ENCODE measurements at regions not wholly inside any gene's neighbourhood (a gene's known extent, or its start where the extent isn't known, plus 50 kb on each side); places are given as distances from the start of the nearest gene placed in this dataset.

DNA sequence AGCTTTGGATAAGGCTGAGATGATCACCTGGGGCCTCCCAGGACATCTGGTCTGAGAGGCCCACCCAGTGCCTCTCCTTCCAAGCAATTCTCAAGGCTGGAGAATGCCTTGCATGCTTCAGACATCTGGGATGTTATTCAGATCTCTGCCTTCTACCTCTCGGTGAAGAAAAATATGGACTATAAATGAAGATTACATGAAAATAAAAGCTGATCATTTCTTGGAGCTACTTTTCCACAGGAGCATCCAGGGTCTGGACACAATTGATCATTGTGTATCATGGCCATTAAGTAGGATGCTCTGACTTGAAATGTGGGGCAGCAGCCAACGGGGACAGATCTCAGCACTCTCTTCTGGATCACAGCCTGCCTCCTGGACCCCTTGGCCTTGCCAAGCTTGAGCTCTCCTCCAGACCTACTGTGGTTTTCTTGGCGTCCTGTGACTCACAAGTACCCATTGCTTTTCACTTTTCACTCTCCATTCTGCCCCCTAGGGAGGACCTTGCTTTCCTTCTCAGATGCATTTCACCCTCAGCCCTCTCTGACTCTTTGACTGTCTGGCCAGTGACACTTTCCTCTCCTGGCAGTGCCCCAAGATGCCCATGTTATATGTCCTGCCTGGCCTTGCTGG, 203.1 kb downstream of the INSIG2 start:
- Histone ChIP-seq H3K9me3 (no peaks in the 10 kb centered on the region), H3K4me3 (no peak overlapping the region), H3K36me3 (no peaks in the 10 kb centered on the region), H3K27ac (no peak overlapping the region), H3K27me3 (no peaks in the 10 kb centered on the region), H3K4me1 (no peaks in the 10 kb centered on the region)
- TF ChIP-seq, protein P1, sequence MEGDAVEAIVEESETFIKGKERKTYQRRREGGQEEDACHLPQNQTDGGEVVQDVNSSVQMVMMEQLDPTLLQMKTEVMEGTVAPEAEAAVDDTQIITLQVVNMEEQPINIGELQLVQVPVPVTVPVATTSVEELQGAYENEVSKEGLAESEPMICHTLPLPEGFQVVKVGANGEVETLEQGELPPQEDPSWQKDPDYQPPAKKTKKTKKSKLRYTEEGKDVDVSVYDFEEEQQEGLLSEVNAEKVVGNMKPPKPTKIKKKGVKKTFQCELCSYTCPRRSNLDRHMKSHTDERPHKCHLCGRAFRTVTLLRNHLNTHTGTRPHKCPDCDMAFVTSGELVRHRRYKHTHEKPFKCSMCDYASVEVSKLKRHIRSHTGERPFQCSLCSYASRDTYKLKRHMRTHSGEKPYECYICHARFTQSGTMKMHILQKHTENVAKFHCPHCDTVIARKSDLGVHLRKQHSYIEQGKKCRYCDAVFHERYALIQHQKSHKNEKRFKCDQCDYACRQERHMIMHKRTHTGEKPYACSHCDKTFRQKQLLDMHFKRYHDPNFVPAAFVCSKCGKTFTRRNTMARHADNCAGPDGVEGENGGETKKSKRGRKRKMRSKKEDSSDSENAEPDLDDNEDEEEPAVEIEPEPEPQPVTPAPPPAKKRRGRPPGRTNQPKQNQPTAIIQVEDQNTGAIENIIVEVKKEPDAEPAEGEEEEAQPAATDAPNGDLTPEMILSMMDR (IDR thresholded peaks at IDR 0.05 in 4 of 5, conservative IDR thresholded peaks at IDR 0.05 in 1 of 5) = no peak
- no peak for TF ChIP-seq POLR2A (IDR thresholded peaks at IDR 0.05)
- ATAC-seq = no peak
- in situ Hi-C loops (cut with MboI; ENCODE audit: low sequenced_read_pairs in 4 of 4) = no loop called here
- intact Hi-C loops (cut with DNase I; ENCODE audit: low total_unique reads) = no loop called here
- DNase-seq = no peak

DNA sequence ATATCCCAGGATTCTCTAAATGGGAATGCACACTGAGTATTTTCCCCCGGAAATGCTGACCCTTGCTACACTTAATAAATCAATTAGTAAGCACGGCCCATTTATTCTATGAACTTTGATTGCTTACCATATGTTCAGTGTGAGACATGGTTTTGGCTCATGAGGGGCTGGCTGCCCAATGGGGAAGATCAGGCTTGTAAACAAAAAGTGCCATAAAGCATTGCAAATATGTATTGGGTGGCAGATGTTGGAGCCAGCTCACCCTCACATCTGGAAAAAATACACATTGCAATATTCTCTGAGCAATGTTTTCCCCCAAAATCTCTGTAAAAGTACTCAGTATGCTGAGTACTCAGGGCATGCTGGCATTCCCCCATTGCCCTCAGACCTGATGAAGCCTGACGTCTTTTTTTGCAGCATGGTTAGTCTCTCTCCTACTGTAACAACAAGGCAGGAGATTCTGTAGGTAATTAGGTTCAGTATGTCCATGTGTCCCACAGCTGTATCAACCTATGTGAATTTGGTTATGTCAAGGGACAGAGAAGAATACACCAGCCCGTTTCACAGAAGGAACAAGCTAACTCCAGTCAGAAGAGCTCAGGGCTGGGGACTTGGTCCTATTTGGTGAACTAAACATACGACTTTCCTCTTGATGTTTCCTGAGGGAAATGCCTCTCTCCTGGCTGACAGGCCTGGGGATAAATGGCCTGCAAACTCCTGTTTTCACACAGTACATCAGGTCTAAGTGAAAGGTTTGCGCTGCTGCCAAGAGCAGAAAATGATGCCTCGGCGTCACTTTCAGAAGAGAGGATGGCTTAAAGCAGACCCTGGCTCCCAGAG, 202.4 kb downstream of the INSIG2 start:
- Histone ChIP-seq H3K4me3 (no peak overlapping the region), H3K4me1 (no peaks in the 10 kb centered on the region), H3K27me3 (no peaks in the 10 kb centered on the region), H3K9me3 (no peaks in the 10 kb centered on the region), H3K36me3 (no peaks in the 10 kb centered on the region), H3K27ac (no peak overlapping the region)
- in situ Hi-C loops (cut with MboI; ENCODE audit: low sequenced_read_pairs in 4 of 4) (no loop called here), intact Hi-C loops (cut with DNase I; ENCODE audit: low total_unique reads) (no loop called here)
- TF ChIP-seq POLR2A (IDR thresholded peaks at IDR 0.05) = no peak
- TF ChIP-seq, protein P1 (IDR thresholded peaks at IDR 0.05 in 4 of 5, conservative IDR thresholded peaks at IDR 0.05 in 1 of 5) = no peak
- ATAC-seq = no peak
- DNase-seq = no peak

DNA sequence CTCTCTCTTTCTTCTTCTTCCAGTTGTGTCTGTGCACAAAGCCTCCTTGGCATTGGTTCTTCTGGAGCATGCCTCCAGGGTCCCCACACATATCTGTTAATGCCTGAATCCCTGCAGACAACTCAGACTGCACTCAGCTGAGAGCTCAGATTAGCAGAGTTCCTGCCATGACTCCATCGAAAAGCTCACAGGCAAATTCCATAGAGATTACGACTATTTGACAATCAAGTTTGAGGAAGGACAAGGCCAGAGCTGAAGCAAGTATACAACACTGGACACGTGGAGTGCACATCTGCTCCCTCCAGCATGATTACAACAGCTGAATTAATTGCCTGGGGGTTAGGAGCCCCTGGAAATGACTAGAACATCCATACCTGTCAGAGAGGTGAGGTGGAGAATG, 190.7 kb downstream of the INSIG2 start:
- no peaks in the 10 kb centered on the region for H3K9me3 ChIP-seq
- no peak for DNase-seq
- no peak for ATAC-seq
- TF ChIP-seq POLR2A (IDR thresholded peaks at IDR 0.05) = no peak
- TF ChIP-seq, protein P1 (IDR thresholded peaks at IDR 0.05 in 4 of 5, conservative IDR thresholded peaks at IDR 0.05 in 1 of 5) = no peak
- H3K4me1 ChIP-seq = no peaks in the 10 kb centered on the region
- in situ Hi-C loops (cut with MboI; ENCODE audit: low sequenced_read_pairs in 4 of 4) = no loop called here
- H3K4me3 ChIP-seq = no peak overlapping the region
- no peaks in the 10 kb centered on the region for H3K36me3 ChIP-seq
- no peak overlapping the region for H3K27ac ChIP-seq
- intact Hi-C loops (cut with DNase I; ENCODE audit: low total_unique reads) = no loop called here
- no peaks in the 10 kb centered on the region for H3K27me3 ChIP-seq

DNA sequence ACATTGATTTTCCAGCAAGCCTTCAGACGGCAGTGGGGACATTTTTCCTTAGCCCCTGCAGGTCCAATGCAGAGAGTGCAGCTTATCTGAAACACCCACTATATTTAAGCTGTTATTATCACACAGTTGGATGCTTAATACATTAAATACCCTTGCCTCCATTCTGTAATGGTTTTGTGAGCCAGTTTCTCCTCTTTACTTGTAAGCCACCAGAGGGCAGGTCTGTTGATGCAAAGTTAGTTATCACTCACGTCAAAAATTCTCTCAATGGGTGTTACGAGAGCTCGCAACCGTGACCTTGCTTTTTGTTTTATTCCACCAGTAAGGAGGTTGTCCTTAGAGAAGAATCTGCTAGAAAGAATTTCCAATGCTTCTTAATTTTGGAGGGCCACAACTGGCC, 189.8 kb downstream of the INSIG2 start:
- intact Hi-C loops (cut with DNase I; ENCODE audit: low total_unique reads) = no loop called here
- in situ Hi-C loops (cut with MboI; ENCODE audit: low sequenced_read_pairs in 4 of 4) = no loop called here
- no peaks in the 10 kb centered on the region for H3K4me1 ChIP-seq
- TF ChIP-seq, protein P1 (IDR thresholded peaks at IDR 0.05 in 4 of 5, conservative IDR thresholded peaks at IDR 0.05 in 1 of 5) = peak in 1 of 5 experiments; percentile 15
- no peak for TF ChIP-seq POLR2A (IDR thresholded peaks at IDR 0.05)
- H3K36me3 ChIP-seq = no peaks in the 10 kb centered on the region
- ATAC-seq = no peak
- H3K27ac ChIP-seq = no peak overlapping the region
- H3K9me3 ChIP-seq = no peaks in the 10 kb centered on the region
- no peaks in the 10 kb centered on the region for H3K27me3 ChIP-seq
- H3K4me3 ChIP-seq = no peak overlapping the region
- DNase-seq = no peak
